MM.1S (cell line): ENCODE measurements at regions not wholly inside any gene's neighbourhood (a gene's known extent, or its start where the extent isn't known, plus 50 kb on each side); places are given as distances from the start of the nearest gene placed in this dataset.

Experiments
- CTCF ChIP-seq: fragments of 300-600 bp; sonication (generic); IDR thresholded peaks from 2 replicates; pipeline ENCODE4 v1.5.1; 2016; ENCODE audit warnings: antibody characterized with exemption, low read length, mixed read lengths
- EZH2 ChIP-seq: fragments of 300-600 bp; sonication (generic); optimal IDR thresholded peaks from 2 replicates; pipeline ENCODE3; 2017; ENCODE audit warnings: low read depth, mild to moderate bottlenecking, antibody characterized with exemption, low read length, mixed read lengths
- EZH2phosphoT487 ChIP-seq: fragments of 300-600 bp; sonication (generic); IDR thresholded peaks from 2 replicates; pipeline ENCODE4 v1.6.1; 2018; ENCODE audit warnings: antibody characterized with exemption, low read length

DNA sequence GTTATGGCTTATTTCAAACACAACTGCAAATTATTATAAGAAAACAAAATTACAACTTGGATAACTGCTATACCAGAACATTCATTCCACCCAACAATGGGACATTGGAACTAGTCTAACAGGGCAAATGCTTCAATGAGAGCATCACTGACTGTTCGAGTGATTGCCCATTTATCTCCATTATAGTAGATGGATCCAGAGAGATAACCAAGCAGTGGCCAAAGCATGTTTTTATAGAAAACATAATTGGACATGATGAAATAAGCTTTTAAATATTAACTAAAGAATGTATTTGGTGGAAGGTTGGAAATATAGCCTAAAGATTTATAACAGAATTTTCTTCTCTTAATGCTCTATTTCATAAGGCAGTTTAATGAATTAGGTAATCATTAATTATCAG is 634.8 kb downstream of the NUP35 start:
- no peak for TF ChIP-seq CTCF
- no peak for TF ChIP-seq EZH2phosphoT487
- no peak for TF ChIP-seq EZH2
